ENCODE measurements at regions not wholly inside any gene's neighbourhood (a gene's known extent, or its start where the extent isn't known, plus 50 kb on each side); places are given as distances from the start of the nearest gene placed in this dataset.

DNA sequence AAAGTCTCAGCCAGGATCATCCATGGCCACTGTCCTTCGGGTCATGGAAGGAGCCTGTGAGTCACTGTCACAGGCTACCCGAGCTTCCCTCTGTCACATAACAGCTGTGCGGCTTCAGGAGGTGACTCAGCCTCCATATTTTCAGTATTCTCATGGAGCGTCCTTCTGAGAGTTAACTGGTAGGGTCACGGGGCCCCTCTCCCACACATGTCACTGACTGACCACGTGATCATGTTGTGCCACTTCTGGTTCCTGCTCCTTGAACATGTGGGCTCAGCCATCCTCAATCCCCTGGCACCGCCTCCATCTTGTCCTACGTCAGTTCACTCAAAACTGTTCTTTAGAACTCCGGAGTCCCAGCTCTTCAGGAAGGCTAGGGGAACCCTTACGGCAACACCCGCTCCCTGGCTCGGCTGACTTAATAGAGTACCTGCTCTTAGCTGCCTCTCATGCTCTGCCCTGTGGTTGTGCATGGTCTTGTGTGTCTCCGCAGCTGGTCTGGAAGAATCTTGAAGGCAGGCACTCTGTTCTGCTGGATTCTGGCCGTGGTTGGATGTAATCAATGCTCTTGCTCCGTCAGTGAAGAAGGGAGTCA is 182.8 kb downstream of the ICE1 start:
- TF ChIP-seq, protein P1, sequence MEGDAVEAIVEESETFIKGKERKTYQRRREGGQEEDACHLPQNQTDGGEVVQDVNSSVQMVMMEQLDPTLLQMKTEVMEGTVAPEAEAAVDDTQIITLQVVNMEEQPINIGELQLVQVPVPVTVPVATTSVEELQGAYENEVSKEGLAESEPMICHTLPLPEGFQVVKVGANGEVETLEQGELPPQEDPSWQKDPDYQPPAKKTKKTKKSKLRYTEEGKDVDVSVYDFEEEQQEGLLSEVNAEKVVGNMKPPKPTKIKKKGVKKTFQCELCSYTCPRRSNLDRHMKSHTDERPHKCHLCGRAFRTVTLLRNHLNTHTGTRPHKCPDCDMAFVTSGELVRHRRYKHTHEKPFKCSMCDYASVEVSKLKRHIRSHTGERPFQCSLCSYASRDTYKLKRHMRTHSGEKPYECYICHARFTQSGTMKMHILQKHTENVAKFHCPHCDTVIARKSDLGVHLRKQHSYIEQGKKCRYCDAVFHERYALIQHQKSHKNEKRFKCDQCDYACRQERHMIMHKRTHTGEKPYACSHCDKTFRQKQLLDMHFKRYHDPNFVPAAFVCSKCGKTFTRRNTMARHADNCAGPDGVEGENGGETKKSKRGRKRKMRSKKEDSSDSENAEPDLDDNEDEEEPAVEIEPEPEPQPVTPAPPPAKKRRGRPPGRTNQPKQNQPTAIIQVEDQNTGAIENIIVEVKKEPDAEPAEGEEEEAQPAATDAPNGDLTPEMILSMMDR (conservative IDR thresholded peaks at IDR 0.05 in 1 of 2, IDR thresholded peaks at IDR 0.05 in 1 of 2; ENCODE audit: extremely low read depth in 1 of 2, insufficient read depth in 1 of 2, low read depth in 1 of 2, low read length in 2 of 2): no peak
- no peak for TF ChIP-seq EZH2 (IDR thresholded peaks at IDR 0.05; ENCODE audit: borderline replicate concordance, low read length)

Data from mammary epithelial cell (primary cell).